Thyroid gland (tissue), 4 donors: ENCODE measurements at regions not wholly inside any gene's neighbourhood (a gene's known extent, or its start where the extent isn't known, plus 50 kb on each side); places are given as distances from the start of the nearest gene placed in this dataset.

Source experiments
- POLR2A ChIP-seq, 2 donors: fragments of 450-650 bp; IDR thresholded peaks; one replicate each; pipeline ENCODE4 v1.6.1; 2017; ENCODE audit warnings: antibody characterized with exemption in 2 of 2, mild to moderate bottlenecking in 2 of 2, moderate library complexity in 1 of 2
- TF ChIP-seq, protein P1 (sequence below), 6 experiments: fragments of 200-600 bp in 3 of 6; fragments of 450-650 bp in 3 of 6; sonication (generic) in 3 of 6; IDR thresholded peaks; one replicate each; pipeline ENCODE4 v1.5.1; 2016 to 2019; ENCODE audit warnings: antibody characterized with exemption in 6 of 6, mild to moderate bottlenecking in 2 of 6, inconsistent platforms in 1 of 6, moderate library complexity in 1 of 6

DNA sequence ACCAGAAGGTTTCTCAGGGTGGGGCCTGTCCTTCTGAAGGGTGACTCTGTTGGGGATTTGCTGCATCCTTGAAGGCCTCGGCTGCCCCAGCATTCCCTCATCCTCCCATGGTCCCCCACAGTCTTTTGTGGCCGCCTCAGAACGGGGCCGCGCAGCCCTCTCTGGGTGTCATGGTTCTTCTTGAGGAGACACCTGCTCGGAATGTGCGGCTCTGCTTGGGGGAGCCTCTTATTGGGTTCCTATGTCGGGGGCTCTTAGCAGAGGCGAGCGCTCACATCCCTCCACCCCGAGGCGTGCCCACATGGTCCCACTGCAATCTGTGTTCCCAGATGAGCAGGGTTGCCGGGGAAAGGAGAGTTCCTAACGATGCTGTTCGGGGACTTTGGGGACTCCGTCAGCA lies 1008.4 kb downstream of the BRD1 start:
- TF ChIP-seq, protein P1, sequence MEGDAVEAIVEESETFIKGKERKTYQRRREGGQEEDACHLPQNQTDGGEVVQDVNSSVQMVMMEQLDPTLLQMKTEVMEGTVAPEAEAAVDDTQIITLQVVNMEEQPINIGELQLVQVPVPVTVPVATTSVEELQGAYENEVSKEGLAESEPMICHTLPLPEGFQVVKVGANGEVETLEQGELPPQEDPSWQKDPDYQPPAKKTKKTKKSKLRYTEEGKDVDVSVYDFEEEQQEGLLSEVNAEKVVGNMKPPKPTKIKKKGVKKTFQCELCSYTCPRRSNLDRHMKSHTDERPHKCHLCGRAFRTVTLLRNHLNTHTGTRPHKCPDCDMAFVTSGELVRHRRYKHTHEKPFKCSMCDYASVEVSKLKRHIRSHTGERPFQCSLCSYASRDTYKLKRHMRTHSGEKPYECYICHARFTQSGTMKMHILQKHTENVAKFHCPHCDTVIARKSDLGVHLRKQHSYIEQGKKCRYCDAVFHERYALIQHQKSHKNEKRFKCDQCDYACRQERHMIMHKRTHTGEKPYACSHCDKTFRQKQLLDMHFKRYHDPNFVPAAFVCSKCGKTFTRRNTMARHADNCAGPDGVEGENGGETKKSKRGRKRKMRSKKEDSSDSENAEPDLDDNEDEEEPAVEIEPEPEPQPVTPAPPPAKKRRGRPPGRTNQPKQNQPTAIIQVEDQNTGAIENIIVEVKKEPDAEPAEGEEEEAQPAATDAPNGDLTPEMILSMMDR (IDR thresholded peaks at IDR 0.05), result no peak
- no peak for TF ChIP-seq POLR2A (IDR thresholded peaks at IDR 0.05)
